Ovary (tissue), 3 donors: ENCODE measurements at regions not wholly inside any gene's neighbourhood (a gene's known extent, or its start where the extent isn't known, plus 50 kb on each side); places are given as distances from the start of the nearest gene placed in this dataset.

Experiments used
- EP300 ChIP-seq: sonication (generic); formaldehyde crosslinking; IDR thresholded peaks from one replicate; pipeline ENCODE4 v1.6.1; 2017; ENCODE audit warnings: antibody characterized with exemption
- POLR2A ChIP-seq: fragments of 450-650 bp; IDR thresholded peaks from one replicate; pipeline ENCODE4 v1.6.1; 2017; ENCODE audit warnings: antibody characterized with exemption, mild to moderate bottlenecking, moderate library complexity
- TF ChIP-seq, protein P1 (sequence below), 3 donors: fragments of 450-650 bp in 2 of 3; fragments of 200-600 bp in 1 of 3; IDR thresholded peaks; one replicate each; pipeline versions ENCODE4 v1.5.1 to v1.8.0; 2016 to 2022; ENCODE audit warnings: antibody characterized with exemption in 3 of 3, mild to moderate bottlenecking in 1 of 3
- donor health status: DM: no; HTN: no; CAD: no.

DNA sequence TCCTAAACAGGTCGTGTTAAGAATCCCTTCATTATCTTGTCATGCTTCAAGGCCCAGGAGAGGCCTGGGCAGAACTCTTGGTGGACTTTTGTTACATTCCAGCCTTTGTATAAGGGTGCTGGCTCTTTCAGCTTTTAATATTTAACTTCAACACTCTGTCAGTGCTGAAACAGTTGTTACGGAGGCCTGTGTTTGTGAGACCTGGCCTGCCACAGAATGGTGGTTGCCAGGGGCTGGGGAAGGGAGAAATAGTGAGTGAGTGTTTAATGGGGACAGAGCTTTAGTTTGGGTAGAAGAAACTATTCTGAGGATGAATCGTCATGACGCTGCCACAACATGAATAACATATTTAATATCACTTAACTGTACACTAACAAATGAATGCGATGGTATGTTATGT, 1027.6 kb upstream of the PRKX start:
- TF ChIP-seq, protein P1, sequence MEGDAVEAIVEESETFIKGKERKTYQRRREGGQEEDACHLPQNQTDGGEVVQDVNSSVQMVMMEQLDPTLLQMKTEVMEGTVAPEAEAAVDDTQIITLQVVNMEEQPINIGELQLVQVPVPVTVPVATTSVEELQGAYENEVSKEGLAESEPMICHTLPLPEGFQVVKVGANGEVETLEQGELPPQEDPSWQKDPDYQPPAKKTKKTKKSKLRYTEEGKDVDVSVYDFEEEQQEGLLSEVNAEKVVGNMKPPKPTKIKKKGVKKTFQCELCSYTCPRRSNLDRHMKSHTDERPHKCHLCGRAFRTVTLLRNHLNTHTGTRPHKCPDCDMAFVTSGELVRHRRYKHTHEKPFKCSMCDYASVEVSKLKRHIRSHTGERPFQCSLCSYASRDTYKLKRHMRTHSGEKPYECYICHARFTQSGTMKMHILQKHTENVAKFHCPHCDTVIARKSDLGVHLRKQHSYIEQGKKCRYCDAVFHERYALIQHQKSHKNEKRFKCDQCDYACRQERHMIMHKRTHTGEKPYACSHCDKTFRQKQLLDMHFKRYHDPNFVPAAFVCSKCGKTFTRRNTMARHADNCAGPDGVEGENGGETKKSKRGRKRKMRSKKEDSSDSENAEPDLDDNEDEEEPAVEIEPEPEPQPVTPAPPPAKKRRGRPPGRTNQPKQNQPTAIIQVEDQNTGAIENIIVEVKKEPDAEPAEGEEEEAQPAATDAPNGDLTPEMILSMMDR (IDR thresholded peaks at IDR 0.05), result no peak
- no peak for TF ChIP-seq POLR2A
- TF ChIP-seq EP300, result no peak
